ENCODE measurements at regions not wholly inside any gene's neighbourhood (a gene's known extent, or its start where the extent isn't known, plus 50 kb on each side); places are given as distances from the start of the nearest gene placed in this dataset.

DNA sequence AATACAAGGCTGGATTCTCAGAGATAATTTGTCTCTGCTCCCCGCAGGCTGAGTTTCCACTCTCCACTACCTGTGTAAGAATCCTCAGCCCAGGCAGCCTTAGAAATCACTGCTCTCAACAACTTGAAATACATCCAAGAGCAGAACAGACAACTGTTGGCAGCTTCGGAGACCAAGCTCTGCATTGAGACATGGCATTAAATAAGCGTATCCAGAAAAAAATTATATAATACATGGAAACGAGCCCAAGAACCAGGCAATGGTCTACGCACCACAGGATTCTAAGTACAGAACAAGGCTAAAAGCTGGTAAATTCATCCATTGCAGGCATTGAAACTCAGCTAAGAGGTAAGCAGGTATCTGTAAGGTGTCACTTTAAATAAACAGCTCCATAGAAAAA lies 165.5 kb upstream of the DIO3 start:
- no peak for TF ChIP-seq POLR2A (IDR thresholded peaks at IDR 0.05; ENCODE audit: low read depth, low read length)
- TF ChIP-seq POLR2AphosphoS5 (IDR thresholded peaks at IDR 0.05; ENCODE audit: low read depth, low read length), result no peak
- TF ChIP-seq TAF1 (IDR thresholded peaks at IDR 0.05; ENCODE audit: borderline replicate concordance, low read depth, low read length), result no peak
- no peak for FAIRE-seq
- no peak for DNase-seq (ENCODE audit: insufficient read length)

GRCh38 chr14:101397206-101397605 lies 164.1 kb upstream of the DIO3 start:
- TF ChIP-seq TAF1 (IDR thresholded peaks at IDR 0.05; ENCODE audit: borderline replicate concordance, low read depth, low read length) (no peak), POLR2AphosphoS5 (IDR thresholded peaks at IDR 0.05; ENCODE audit: low read depth, low read length) (no peak), POLR2A (IDR thresholded peaks at IDR 0.05; ENCODE audit: low read depth, low read length) (no peak)
- no peak for DNase-seq (ENCODE audit: insufficient read length)
- FAIRE-seq, result no peak

- TF ChIP-seq POLR2AphosphoS5 (IDR thresholded peaks at IDR 0.05; ENCODE audit: low read depth, low read length) (no peak), TAF1 (IDR thresholded peaks at IDR 0.05; ENCODE audit: borderline replicate concordance, low read depth, low read length) (no peak), POLR2A (IDR thresholded peaks at IDR 0.05; ENCODE audit: low read depth, low read length) (no peak)
- no peak for FAIRE-seq
- no peak for DNase-seq (ENCODE audit: insufficient read length)
Observed at GRCh38 chr14:101398011-101398410, 163.3 kb upstream of the DIO3 start.

DNA sequence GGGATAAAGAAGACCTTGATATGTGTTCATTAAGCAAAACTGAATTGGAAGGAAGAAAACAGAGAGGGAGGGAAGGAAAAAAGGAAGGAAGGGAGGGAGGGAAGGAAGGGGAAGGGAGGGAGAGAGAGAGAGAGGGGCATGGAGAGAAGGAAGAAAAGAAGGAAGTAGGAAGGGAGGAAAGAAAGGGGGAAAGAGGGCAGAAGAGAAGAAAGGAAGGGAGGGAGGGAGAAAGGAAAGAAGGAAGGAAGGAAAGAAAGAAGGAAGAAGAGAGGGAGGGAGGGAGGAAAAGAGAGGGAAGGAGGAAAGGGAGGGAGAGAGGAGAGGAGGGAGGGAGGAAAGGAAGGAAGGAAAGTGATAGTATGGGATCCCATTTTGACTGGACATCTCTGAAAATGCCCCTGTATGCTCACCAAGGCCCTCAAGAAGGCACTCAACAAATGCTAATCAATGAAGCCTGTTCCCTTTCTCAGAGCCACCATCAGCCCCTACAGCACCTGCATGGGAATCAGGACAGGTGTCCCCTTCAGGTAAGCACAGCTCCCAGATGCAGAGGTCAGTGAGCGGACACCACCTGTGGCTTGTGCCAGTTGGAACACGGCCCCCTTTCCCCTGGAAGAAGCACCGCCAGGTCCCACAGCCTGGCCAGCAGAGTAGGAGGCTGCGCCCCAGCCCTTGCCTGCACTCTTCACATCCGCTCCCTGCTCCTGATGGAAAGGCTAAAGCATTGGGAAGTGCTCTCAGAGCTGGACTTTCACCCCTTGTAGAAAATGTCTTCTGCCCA lies 161.4 kb upstream of the DIO3 start:
- DNase-seq (ENCODE audit: insufficient read length), result no peak
- FAIRE-seq, result no peak
- TF ChIP-seq POLR2A (IDR thresholded peaks at IDR 0.05; ENCODE audit: low read depth, low read length) (no peak), POLR2AphosphoS5 (IDR thresholded peaks at IDR 0.05; ENCODE audit: low read depth, low read length) (no peak), TAF1 (IDR thresholded peaks at IDR 0.05; ENCODE audit: borderline replicate concordance, low read depth, low read length) (no peak)

GRCh38 chr14:101400830-101401229 lies 160.5 kb upstream of the DIO3 start:
- FAIRE-seq (no peak), DNase-seq (ENCODE audit: insufficient read length) (no peak)
- no peak for TF ChIP-seq TAF1 (IDR thresholded peaks at IDR 0.05; ENCODE audit: borderline replicate concordance, low read depth, low read length)
- no peak for TF ChIP-seq POLR2AphosphoS5 (IDR thresholded peaks at IDR 0.05; ENCODE audit: low read depth, low read length)
- no peak for TF ChIP-seq POLR2A (IDR thresholded peaks at IDR 0.05; ENCODE audit: low read depth, low read length)

DNA sequence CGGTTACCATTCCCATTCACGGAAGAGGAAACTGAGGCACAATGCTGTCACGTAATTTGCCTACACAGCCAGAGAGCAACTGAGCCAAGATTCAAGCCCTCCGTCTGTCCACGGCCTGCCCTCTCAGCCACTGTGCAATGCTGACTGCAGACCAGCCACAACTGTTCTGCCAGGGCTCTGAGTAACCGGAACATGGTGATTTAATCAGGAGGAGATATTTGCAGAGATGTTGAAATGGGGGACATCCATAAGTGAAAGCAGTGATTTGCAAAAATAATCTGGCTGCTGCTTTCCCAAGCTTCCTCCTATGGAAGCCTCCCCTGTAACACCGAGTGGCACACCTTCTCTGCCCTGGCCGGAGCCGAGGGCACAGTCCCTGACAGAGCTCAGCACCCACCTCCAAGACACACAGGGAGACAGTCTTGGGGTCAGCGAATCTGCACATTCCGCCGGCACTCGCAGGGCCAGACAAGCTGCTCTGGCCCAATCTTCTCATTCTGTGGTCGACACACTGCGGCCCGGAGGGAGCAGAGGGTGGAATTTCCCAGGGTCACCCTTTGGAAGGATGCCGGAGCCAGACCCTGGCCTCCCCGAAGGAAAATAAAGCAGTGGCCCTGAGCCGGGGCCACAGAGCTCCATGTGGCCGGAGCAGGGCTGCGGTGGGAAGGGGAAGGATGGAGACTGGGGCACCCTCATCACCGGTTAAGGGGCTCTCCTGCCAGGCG lies 158.2 kb upstream of the DIO3 start:
- FAIRE-seq, result no peak

DNA sequence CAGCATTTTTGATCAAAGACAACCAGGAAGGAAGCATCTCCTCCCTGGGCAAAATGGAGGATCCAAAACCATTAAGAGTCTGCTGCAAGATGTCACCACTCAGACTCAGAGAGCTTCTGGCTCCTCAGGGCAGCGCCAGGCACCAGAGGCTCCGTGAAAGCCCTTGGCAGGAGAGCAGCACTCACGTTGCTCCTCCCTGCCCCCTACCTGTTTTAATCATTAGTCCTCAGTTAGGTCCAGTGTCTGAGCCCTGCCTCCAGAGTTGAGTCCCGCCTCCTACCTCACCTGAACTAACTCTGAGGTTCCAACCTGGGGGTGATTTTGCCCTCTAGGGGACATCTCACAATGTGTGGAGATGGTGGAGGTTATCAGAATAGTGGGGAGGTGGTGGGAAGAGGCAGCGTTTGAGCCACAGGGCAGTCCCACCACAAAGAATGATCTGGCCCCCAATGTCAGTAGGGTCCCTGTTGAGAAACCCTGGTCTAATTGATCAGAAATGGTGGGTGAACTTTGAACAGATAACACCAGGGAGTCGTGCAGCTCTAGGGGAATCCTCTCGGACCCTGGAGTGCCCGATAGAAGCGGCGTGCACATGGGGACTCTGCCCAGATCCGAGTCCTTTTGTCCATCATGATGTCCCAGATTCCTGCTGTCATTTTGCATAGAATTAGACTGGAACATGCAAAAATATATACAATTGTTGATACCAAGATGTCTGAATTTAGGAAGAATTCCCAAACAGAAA lies 156.7 kb upstream of the DIO3 start:
- TF ChIP-seq POLR2A (IDR thresholded peaks at IDR 0.05; ENCODE audit: low read depth, low read length) (no peak), TAF1 (IDR thresholded peaks at IDR 0.05; ENCODE audit: borderline replicate concordance, low read depth, low read length) (no peak), POLR2AphosphoS5 (IDR thresholded peaks at IDR 0.05; ENCODE audit: low read depth, low read length) (no peak)
- FAIRE-seq (no peak), DNase-seq (ENCODE audit: insufficient read length) (no peak)

More for the DNA sequence above, 158.2 kb upstream of the DIO3 start:
- TF ChIP-seq TAF1 (IDR thresholded peaks at IDR 0.05; ENCODE audit: borderline replicate concordance, low read depth, low read length) (no peak), POLR2AphosphoS5 (IDR thresholded peaks at IDR 0.05; ENCODE audit: low read depth, low read length) (no peak), POLR2A (IDR thresholded peaks at IDR 0.05; ENCODE audit: low read depth, low read length) (no peak)
- no peak for DNase-seq (ENCODE audit: insufficient read length)

GRCh38 chr14:101405171-101405883 lies 156.0 kb upstream of the DIO3 start:
- DNase-seq (ENCODE audit: insufficient read length) (no peak), FAIRE-seq (no peak)
- TF ChIP-seq TAF1 (IDR thresholded peaks at IDR 0.05; ENCODE audit: borderline replicate concordance, low read depth, low read length), result no peak
- no peak for TF ChIP-seq POLR2AphosphoS5 (IDR thresholded peaks at IDR 0.05; ENCODE audit: low read depth, low read length)
- TF ChIP-seq POLR2A (IDR thresholded peaks at IDR 0.05; ENCODE audit: low read depth, low read length), result no peak

DNA sequence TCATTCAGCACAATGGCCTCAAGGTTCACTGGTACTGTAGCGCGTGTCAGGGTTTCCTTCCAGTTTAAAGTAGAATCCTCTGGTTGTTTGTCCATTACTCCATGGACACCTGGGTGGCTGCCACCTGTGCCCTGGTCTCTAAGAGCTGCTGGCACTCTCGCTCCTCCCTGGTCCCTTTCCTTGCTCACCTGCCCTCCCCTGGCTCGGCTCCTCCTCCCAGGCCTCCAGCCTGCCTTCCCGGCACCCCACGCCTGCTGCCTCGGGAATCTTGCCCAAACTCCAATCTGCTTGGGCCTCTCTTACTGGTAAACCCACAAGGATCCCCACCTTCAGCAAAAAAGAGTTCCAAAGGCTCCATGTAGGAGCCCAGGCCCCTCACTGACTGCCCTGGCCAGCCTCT lies 154.4 kb upstream of the DIO3 start:
- FAIRE-seq, result no peak
- DNase-seq (ENCODE audit: insufficient read length), result no peak
- no peak for TF ChIP-seq POLR2AphosphoS5 (IDR thresholded peaks at IDR 0.05; ENCODE audit: low read depth, low read length)
- TF ChIP-seq POLR2A (IDR thresholded peaks at IDR 0.05; ENCODE audit: low read depth, low read length), result no peak
- TF ChIP-seq TAF1 (IDR thresholded peaks at IDR 0.05; ENCODE audit: borderline replicate concordance, low read depth, low read length), result no peak

- TF ChIP-seq POLR2AphosphoS5 (IDR thresholded peaks at IDR 0.05; ENCODE audit: low read depth, low read length) (no peak), TAF1 (IDR thresholded peaks at IDR 0.05; ENCODE audit: borderline replicate concordance, low read depth, low read length) (no peak), POLR2A (IDR thresholded peaks at IDR 0.05; ENCODE audit: low read depth, low read length) (no peak)
- DNase-seq (ENCODE audit: insufficient read length) (no peak), FAIRE-seq (no peak)
Observed at GRCh38 chr14:101407328-101407727, 154.0 kb upstream of the DIO3 start.

All from GM12892 (cell line).